NCI-H526 (cell line): ENCODE measurements at regions not wholly inside any gene's neighbourhood (a gene's known extent, or its start where the extent isn't known, plus 50 kb on each side); places are given as distances from the start of the nearest gene placed in this dataset.

Source experiments
- DNase-seq, 2 experiments: peaks; one replicate each; lab custom pipeline; 2025; lab: John Stamatoyannopoulos, UW

DNA sequence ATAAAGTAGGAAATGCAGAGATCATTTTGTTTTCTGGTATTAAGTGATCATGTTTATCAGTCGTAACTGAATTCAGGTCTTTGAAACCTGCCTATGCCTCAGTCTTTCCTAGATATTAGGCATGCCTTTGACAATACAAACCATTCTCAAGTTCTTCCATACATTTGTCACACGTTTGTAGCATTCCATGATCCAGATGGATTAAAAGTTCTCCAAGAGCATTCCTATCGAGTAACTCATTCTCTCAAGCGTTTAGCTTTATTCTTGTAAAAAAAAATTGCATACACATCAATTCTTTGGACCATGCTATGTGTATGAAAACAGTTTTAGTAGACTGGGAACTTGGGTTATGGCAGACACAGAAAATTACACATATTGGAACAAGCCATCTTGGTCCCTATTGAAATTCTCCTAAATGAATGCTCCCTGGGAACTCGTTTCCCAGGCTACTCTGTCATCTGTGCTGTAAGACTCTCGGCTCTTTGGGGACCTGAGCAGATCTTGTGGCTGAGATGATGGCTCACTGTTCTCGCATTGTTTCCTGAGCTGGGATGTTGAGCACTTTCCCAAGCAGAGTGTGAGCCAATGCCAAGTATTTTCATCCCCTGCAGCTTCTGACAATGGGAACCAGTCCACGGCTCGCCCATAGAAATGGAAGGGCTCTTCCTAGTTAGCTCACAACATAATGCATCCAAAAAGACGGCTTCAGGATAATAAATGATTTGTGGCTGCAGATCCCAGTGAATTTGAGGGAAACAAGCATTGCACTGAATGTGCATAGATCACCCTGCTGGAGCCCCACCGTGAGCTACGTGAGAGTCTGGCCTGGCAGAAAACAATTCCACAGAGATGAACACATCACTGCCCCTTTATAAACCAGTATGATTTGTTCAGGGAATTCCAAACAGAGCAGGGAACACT lies 230.2 kb downstream of the IRX1 start:
- no peak for DNase-seq

DNA sequence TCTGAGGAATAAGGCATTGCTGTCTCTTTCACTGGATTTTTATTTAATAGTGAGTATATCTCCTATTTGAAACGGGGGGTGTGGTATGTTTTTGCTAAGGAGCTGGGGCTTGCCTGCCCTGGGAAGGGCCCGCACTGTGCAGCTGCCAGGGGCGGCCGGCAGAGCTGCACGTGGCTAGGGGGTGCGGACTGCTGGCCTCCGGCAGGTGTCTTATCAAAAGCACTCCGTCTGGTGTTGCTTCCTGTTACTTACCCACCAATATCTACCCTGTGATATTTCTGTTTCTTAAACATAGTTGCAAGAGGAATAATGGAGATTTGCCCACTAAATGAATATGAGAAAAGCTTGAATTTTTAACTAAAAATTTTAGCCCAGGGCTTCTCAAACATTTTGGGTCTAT lies 232.0 kb downstream of the IRX1 start:
- DNase-seq: no peak

DNA sequence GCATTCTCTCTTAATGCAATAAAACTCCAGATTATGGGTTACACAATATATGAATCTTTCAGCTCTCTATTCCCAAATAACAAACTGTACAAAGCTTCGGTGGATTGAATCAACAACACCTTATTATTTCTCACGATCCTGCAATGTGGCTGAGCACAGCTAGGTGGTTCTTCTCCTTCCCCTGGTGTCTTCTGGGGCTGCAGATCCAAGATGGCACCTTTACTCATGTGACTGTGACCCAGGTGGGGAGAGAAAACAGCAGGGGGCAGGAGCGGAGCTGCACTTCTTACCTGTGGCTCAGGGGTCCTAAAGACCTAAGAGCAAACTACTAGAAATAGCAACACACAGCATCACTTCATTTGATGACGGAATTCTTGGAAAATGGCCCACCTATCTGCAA lies 233.1 kb downstream of the IRX1 start:
- no peak for DNase-seq

- DNase-seq: no peak
These were observed 237.9 kb downstream of the IRX1 start for GRCh38 chr5:3833566-3833965.

GRCh38 chr5:3835811-3836210 lies 240.2 kb downstream of the IRX1 start:
- DNase-seq: no peak

DNA sequence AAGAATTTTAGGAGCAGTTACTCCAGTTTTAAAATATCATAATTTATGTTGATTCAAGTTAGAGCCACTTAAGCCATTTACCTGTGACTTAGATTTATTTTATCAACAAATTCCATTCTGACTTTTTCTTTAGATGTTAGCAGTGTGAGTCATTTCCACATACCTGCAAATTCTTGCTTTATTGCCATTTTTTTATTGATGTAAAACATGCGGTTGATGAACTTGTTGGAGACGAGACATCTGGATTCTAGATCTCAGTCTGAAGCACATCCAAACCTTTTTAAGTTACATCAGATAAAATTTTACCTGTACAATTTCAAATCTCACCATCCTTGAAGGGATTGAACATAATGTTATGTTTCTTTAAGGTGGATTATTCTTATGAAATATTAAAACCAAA lies 240.9 kb downstream of the IRX1 start:
- DNase-seq: no peak

GRCh38 chr5:3837506-3837905 lies 241.9 kb downstream of the IRX1 start:
- peak in 1 of 2 experiments; percentile 57 for DNase-seq

- no peak for DNase-seq
These were observed 243.5 kb downstream of the IRX1 start for GRCh38 chr5:3839151-3839550.

DNA sequence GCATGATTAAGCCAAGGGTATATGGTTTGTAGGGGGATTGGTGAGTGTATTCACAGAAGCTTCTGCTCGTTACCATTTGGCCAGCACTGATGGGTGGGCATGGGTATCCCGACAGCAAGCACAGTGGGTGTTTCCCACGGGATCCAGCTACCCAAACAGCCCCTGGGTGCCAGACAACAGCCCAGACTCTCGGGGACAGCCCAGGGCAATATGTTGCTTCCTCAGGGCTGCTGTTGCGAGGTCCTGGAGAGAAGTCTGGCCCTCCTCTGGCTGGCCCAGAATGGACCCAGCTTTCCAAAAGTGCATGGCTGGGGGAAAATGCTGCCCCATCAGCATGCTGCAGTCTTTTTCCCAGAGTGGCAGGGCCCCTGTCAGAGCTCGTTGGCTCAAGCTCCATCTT lies 247.0 kb downstream of the IRX1 start:
- no peak for DNase-seq

DNA sequence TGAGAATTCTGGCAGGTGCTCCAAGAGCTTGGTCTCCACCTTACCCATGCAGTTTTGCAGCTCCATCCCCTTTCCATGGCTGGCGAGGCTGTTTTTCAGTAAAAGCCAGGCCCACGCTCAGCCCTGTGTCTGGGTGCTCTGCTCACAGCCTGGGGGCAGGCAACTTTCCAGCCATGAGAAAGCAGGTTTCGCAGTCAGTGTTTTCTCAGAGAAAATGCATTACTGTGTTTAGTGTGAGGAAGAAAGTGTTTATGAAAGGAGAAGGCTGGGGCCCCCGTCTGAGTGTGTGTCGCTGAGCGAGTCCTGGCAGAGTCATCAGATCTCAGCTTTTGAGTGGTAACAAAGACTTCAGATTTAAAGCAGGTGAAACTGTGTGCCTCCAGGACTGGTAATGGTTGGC lies 248.1 kb downstream of the IRX1 start:
- no peak for DNase-seq

GRCh38 chr5:3844266-3844665 lies 248.6 kb downstream of the IRX1 start:
- no peak for DNase-seq

GRCh38 chr5:3845230-3845629 lies 249.6 kb downstream of the IRX1 start:
- DNase-seq: no peak

DNA sequence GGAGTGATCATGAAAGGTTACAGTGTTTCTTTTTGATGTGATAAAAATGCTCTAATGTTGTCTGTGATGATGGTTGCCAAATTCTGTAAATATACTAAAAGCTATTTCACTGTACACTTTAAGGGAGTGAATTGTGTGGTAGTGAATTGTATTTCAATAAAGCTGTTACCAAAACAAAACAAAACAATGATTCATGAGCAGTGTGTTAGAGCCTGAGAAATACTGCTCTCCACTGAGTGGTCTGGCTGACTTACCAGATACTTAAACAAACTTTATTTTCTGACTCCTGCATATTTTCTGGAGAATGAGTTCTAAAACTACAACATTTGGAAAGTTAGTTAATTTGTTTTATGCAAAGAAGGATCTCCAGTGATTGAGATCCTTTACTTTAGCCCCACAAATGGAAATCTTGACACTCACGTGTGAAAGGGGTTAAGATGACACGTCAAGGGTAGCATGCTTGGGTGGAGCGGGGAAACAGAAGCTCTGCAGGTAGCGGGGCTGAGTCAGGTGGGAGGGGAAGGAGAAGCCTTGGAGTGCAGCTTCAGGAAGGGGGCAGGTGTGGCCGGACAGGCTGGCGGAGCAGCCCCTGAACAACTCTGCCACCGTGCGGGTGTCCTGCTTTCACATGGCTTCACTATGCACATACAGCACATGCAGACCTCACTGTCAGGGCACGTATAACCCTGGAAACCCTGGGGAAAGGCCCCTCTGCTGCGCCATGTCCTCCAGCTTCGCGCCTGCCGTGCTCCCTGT lies 256.7 kb downstream of the IRX1 start:
- DNase-seq: no peak

- no peak for DNase-seq
These were observed 257.7 kb downstream of the IRX1 start for GRCh38 chr5:3853362-3853761.

DNA sequence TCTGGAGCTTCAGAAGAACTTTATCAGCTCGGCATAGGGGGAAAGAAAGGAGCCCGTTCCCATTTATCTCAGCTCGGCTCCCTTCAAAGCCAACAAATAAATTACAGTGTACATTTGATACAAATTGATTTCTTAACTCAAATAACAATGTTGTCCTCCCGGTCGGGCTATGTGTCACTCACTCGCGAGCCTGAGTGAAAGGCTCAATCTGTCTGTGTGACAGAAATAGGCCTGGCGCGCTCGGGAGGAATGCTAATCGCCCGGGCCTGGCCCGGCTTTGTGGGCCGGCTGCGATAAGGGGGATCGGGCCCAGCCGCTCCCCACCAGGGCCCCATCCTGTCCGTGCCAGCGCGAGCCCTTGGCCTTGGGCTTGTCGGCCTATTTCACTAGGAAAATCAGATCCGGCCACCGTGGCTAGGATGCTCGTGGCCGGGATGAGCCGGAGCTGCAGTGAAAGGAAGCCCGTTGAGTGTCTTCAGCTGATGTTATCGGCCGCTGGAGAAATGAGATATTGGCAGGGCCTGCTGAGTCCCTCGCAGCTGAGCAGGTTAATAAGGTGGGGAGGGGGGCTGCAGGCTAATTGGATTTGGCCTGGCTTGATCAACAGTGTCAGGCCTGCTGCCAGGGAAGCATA lies 258.7 kb downstream of the IRX1 start:
- DNase-seq: no peak

- DNase-seq: no peak
These were observed 260.4 kb downstream of the IRX1 start for GRCh38 chr5:3856036-3856435.

DNA sequence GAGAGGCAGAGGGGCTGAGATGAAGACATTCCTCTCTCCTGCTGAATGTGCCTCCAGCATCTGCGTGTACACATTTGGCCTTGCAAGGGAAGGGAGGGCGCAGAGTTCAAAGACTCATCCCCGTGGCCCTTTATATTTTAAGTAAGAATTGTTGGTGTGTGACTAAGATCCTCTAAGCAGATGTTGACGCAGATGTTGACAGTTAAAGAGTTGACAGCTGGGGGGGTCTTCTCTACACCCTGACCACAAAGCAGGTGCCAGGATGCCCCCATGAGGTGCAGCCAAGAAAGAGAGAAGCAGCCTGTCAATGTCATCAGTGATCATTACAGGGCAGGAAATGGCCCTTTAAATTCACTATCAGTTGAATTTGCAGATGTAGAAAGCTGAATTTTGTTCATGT lies 262.9 kb downstream of the IRX1 start:
- DNase-seq: no peak

GRCh38 chr5:3862906-3863305 lies 267.3 kb downstream of the IRX1 start:
- no peak for DNase-seq

- no peak for DNase-seq
These were observed 279.5 kb downstream of the IRX1 start for GRCh38 chr5:3875144-3875543.

DNA sequence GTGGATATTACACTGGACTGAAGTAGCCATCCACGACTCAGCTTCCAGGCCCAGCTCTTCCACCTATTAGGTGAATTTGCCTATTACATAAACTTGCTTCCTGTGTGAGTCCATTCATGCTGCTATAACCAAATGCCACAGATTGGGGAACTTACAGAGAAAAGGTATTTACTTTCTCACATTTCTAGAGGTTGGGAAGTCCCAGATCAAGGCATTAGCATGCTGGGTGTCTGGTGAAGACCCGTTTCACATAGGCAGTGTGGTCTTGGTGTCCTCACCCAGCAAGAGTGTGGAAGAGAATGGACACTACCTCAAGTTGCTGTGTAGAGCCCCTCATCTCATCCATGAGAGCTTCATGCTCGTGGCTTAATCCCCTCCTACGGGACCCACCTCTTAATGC lies 282.6 kb downstream of the IRX1 start:
- DNase-seq: no peak

GRCh38 chr5:3883040-3883439 lies 287.4 kb downstream of the IRX1 start:
- DNase-seq: no peak

DNA sequence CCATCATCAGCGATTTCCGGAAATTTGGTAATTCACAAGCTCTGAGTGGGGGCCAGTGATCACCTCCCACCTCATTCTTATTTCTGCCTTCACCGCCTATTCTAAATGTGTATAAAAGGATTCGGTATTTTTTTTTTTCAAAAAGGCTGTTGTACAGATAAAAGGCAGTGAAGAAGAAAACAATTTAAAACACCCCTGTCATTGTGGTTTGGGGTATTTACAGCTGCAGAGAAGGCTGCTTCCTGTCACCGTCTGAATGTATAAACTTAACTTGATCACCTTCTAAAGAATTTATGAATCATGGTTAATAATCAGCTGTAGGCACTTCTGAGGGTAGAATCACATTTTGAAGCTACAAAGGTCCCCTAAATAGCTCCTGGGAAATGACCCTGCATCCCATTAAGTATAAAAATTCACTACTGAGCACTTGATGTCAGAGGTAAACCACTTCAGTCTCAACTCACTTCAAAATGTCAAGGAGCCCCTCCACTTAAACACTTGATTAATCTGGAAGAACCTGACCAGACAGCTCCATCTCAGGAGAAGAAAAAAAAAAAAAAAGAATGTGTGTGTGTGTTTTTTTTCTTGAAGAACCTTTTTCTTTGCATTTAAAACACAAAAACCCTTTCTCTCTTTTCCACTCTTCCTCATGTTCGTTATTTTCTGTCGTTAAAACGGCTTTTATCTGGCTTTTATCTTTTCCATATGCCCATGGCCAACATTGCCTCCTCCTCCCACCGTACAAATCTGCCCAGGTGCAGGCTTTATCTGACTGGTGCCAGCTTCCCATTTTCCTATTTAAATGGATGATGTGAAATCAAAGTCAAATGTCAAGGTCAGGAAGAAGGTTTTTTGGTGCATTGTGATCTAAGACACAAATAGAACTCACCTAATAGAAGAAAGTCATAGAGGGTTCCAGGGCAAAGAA lies 291.2 kb downstream of the IRX1 start:
- no peak for DNase-seq
